Body of pancreas (tissue), 4 donors: ENCODE measurements at regions not wholly inside any gene's neighbourhood (a gene's known extent, or its start where the extent isn't known, plus 50 kb on each side); places are given as distances from the start of the nearest gene placed in this dataset.

Experiments used
- POLR2A ChIP-seq, 3 donors: fragments of 450-650 bp; IDR thresholded peaks; one replicate each; pipeline ENCODE4 v1.6.1; 2016; ENCODE audit warnings: antibody characterized with exemption in 3 of 3, mild to moderate bottlenecking in 2 of 3
- TF ChIP-seq, protein P1 (sequence below), 7 experiments: fragments of 450-650 bp in 4 of 7; fragments of 200-600 bp in 3 of 7; sonication (generic) in 3 of 7; IDR thresholded peaks; one replicate each; pipeline ENCODE4 v1.5.1; 2016 to 2019; ENCODE audit warnings: antibody characterized with exemption in 7 of 7

- TF ChIP-seq, protein P1, sequence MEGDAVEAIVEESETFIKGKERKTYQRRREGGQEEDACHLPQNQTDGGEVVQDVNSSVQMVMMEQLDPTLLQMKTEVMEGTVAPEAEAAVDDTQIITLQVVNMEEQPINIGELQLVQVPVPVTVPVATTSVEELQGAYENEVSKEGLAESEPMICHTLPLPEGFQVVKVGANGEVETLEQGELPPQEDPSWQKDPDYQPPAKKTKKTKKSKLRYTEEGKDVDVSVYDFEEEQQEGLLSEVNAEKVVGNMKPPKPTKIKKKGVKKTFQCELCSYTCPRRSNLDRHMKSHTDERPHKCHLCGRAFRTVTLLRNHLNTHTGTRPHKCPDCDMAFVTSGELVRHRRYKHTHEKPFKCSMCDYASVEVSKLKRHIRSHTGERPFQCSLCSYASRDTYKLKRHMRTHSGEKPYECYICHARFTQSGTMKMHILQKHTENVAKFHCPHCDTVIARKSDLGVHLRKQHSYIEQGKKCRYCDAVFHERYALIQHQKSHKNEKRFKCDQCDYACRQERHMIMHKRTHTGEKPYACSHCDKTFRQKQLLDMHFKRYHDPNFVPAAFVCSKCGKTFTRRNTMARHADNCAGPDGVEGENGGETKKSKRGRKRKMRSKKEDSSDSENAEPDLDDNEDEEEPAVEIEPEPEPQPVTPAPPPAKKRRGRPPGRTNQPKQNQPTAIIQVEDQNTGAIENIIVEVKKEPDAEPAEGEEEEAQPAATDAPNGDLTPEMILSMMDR (IDR thresholded peaks at IDR 0.05), result no peak
- no peak for TF ChIP-seq POLR2A (IDR thresholded peaks at IDR 0.05)
Measured at GRCh38 chr13:53269634-53270033, 241.0 kb downstream of the OLFM4 start.
